ENCODE measurements at regions not wholly inside any gene's neighbourhood (a gene's known extent, or its start where the extent isn't known, plus 50 kb on each side); places are given as distances from the start of the nearest gene placed in this dataset.

DNA sequence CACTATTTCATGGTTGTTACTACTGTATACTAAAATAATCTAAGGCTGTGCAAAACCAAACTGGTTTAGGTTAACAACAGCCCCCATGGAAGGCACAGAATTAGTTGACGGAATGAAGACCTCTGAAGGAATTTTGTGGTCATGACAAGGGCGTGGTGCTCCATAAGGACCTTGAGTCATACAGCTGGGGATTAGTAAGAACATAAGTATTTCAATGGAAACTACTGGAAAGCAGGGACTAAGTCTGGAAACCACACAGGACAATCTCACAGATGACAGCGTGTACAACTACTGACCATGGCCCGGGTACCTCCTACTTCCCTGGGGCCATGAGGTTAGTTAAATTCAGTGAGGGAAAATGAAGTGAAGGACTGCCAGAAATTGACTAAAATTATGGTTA is 98.5 kb upstream of the PLEKHA5 start:
- TF ChIP-seq, protein P1, sequence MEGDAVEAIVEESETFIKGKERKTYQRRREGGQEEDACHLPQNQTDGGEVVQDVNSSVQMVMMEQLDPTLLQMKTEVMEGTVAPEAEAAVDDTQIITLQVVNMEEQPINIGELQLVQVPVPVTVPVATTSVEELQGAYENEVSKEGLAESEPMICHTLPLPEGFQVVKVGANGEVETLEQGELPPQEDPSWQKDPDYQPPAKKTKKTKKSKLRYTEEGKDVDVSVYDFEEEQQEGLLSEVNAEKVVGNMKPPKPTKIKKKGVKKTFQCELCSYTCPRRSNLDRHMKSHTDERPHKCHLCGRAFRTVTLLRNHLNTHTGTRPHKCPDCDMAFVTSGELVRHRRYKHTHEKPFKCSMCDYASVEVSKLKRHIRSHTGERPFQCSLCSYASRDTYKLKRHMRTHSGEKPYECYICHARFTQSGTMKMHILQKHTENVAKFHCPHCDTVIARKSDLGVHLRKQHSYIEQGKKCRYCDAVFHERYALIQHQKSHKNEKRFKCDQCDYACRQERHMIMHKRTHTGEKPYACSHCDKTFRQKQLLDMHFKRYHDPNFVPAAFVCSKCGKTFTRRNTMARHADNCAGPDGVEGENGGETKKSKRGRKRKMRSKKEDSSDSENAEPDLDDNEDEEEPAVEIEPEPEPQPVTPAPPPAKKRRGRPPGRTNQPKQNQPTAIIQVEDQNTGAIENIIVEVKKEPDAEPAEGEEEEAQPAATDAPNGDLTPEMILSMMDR (IDR thresholded peaks at IDR 0.05; ENCODE audit: low read depth, low read length, missing control alignments) = no peak
- peak; percentile 81 for DNase-seq (ENCODE audit: extremely low read depth, low read depth)
- H3K4me3 ChIP-seq (replicated peaks; ENCODE audit: low read depth, low read length) = no peak overlapping the region

DNA sequence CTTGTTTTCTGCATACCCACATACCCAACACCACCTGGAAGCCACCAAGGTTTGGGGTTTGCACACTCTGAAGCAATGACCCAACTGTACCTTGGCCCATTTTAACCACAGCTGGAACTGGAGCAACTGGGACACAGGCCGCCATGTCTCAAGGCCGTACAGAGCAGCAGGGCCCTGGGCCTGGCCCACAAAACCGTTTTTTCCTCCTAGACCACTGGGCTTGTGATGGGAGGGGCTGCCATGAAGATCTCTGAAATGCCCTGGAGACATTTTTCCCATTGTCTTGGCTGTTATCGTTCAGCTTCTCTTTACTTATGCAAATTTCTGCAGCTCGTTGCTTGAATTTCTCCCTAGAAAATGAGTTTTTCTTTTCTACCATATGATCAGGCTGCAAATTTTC is 96.7 kb upstream of the PLEKHA5 start:
- TF ChIP-seq, protein P1 (IDR thresholded peaks at IDR 0.05; ENCODE audit: low read depth, low read length, missing control alignments) = no peak
- no peak for DNase-seq (ENCODE audit: extremely low read depth, low read depth)
- H3K4me3 ChIP-seq (replicated peaks; ENCODE audit: low read depth, low read length) = no peak overlapping the region

DNA sequence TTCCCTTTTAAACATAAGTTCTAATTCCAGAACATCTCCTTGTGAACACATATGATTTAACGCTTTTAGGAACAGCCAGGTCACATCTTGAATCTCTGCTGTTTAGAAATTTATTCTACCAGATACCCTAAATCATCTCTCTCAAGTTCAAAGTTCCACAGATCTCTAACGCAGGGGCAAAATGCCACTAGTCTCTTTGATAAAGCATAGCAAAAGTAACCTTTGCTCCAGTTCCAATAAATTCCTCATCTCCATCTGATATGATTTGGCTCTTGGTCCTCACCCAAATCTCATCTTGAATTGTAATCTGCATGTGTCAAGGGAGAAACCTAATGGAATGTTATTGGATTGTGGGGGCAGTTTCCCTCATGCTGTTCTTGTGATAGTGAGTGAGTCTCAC is 96.3 kb upstream of the PLEKHA5 start:
- H3K4me3 ChIP-seq (replicated peaks; ENCODE audit: low read depth, low read length) = no peak overlapping the region
- no peak for DNase-seq (ENCODE audit: extremely low read depth, low read depth)
- TF ChIP-seq, protein P1 (IDR thresholded peaks at IDR 0.05; ENCODE audit: low read depth, low read length, missing control alignments) = no peak

DNA sequence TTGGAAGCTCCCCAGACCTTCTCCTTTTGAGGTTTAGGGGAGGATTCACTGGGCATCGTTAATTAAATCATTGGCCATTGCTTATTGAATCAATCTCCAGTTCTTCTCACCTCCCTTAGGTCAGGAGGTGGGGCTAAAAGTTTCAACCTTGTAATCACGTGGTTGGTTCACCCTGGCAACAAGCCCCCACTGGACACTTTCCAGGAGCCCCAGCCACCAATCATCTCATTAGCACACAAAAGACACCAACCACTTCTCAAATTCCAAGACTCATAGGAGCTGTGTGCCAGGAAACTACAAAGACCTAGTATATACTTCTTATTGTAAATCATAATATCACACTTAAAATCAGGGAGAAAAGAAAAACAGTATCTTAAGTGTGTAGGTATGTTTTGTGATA is 94.6 kb upstream of the PLEKHA5 start:
- no peak overlapping the region for H3K4me3 ChIP-seq (replicated peaks; ENCODE audit: low read depth, low read length)
- no peak for DNase-seq (ENCODE audit: extremely low read depth, low read depth)
- TF ChIP-seq, protein P1 (IDR thresholded peaks at IDR 0.05; ENCODE audit: low read depth, low read length, missing control alignments) = no peak

DNA sequence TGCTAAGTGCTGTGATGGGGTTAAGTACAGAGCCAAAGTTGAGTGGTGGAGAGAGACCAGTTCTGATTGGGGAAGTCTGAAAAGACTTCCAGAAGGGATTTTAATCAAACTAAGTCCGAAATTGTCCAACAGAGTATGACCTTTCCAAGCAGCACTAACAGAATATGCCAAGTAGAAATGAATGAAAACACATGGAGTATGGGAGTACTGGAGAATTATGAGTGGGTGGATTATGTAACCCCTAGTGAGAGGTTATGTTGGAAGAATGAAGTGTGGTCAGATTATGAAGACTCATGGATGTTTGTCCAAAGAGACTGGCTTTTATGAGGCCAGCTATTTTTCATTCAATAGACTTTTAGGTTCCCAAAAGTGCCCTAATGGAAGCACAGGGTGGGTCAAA is 94.0 kb upstream of the PLEKHA5 start:
- TF ChIP-seq, protein P1 (IDR thresholded peaks at IDR 0.05; ENCODE audit: low read depth, low read length, missing control alignments) = no peak
- no peak for DNase-seq (ENCODE audit: extremely low read depth, low read depth)
- no peak overlapping the region for H3K4me3 ChIP-seq (replicated peaks; ENCODE audit: low read depth, low read length)

DNA sequence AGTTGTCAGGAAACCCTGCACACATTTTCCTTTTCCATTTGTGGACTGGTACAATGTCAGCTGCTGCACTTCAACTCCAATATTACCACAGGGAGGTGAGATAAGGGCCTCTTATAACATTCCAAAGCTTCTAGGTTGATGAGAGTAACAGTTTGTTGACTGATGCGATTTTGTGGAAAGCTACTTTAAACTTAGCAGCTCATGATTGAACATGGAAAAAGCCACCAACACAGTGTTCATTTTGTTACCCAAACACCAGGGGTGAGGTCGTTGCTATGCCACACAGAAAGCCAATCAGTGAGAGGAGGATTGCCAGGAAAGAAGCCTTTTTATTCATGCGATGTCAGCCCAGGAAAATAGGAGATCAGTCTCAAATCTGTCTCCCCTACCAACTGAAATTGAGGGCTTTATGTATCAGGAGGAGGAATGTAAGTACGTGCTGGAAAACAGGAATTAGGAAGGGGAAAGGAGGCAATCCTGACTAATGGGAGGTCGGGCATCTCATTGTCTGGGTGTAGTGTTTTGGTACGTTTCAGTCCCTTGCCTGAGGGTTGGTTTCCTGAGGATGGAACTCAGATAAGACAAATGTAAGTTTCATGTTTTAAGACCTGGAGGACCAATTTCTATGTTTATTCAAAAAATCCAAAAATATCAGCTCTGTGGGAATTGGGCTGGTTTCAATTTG is 92.7 kb upstream of the PLEKHA5 start:
- H3K4me3 ChIP-seq (replicated peaks; ENCODE audit: low read depth, low read length) = no peak overlapping the region
- TF ChIP-seq, protein P1 (IDR thresholded peaks at IDR 0.05; ENCODE audit: low read depth, low read length, missing control alignments) = no peak
- DNase-seq (ENCODE audit: extremely low read depth, low read depth) = no peak

DNA sequence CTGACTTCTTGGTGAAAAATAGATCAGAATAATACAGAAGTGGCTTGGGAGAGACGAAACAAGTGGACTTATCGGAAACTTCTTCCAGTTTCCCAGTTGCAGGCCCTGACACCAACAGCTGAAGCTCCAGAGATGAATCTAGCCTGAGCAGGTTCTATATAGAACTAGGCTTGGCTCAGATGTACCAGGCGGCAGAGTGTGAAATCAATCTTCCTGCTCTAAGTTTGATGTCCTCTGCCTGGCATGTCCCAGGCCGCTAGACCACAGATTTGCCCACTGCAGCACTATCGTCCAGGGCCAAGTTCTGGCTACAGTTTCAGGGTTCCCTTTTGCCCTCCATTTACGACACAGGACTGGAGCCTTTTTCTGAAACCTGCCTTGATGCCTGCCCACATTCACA is 91.3 kb upstream of the PLEKHA5 start:
- no peak overlapping the region for H3K4me3 ChIP-seq (replicated peaks; ENCODE audit: low read depth, low read length)
- TF ChIP-seq, protein P1 (IDR thresholded peaks at IDR 0.05; ENCODE audit: low read depth, low read length, missing control alignments) = no peak

More for the DNA sequence above, 91.3 kb upstream of the PLEKHA5 start:
- DNase-seq (ENCODE audit: extremely low read depth, low read depth) = no peak

Data from HFF-Myc (cell line).